Upper lobe of left lung (tissue), 4 donors: ENCODE measurements at regions not wholly inside any gene's neighbourhood (a gene's known extent, or its start where the extent isn't known, plus 50 kb on each side); places are given as distances from the start of the nearest gene placed in this dataset.

Source experiments
- CTCF ChIP-seq, 6 experiments: fragments of 450-650 bp in 4 of 6; fragments of 200-600 bp in 2 of 6; sonication (generic) in 2 of 6; IDR thresholded peaks; one replicate each; pipeline ENCODE4 v1.5.1; 2016 to 2019; ENCODE audit warnings: antibody characterized with exemption in 6 of 6
- POLR2A ChIP-seq, 4 donors: fragments of 450-650 bp; IDR thresholded peaks; one replicate each; pipeline ENCODE4 v1.5.1; 2016 to 2017; ENCODE audit warnings: antibody characterized with exemption in 4 of 4, mild to moderate bottlenecking in 2 of 4

GRCh38 chr2:123840574-123840973 lies 184.5 kb upstream of the CNTNAP5 start:
- TF ChIP-seq CTCF (IDR thresholded peaks at IDR 0.05) (no peak), POLR2A (IDR thresholded peaks at IDR 0.05) (no peak)
